DOHH2 (cell line): ENCODE measurements at regions not wholly inside any gene's neighbourhood (a gene's known extent, or its start where the extent isn't known, plus 50 kb on each side); places are given as distances from the start of the nearest gene placed in this dataset.
"Not testable (repeated sequence)": the region's sequence is repeated elsewhere in the genome, so short reads cannot be mapped to it uniquely, and the experiment has no call there.

Experiments
- H3F3A ChIP-seq: fragments of 200-600 bp; sonication (generic), shearing (Covaris generic); 2 replicates; pipeline ENCODE4 v1.6.0; 2016; ENCODE audit warnings: antibody characterized with exemption, mild to moderate bottlenecking; ENCODE audit not compliant: control insufficient read depth, insufficient read depth
- H3K27ac ChIP-seq: fragments of 200-600 bp; sonication (generic); 2 replicates; pipeline ENCODE4 v1.5.1; 2014; ENCODE audit warnings: low read depth, mild to moderate bottlenecking, low read length, moderate library complexity
- H3K27me3 ChIP-seq: fragments of 200-600 bp; sonication (generic); 2 replicates; pipeline ENCODE4 v1.6.1; 2014; ENCODE audit warnings: mild to moderate bottlenecking, low read length, mixed read lengths; ENCODE audit not compliant: control insufficient read depth
- H3K36me3 ChIP-seq: fragments of 200-600 bp; sonication (generic); 2 replicates; pipeline ENCODE4 v1.6.1; 2014; ENCODE audit warnings: mild to moderate bottlenecking, low read length, moderate library complexity, mixed read lengths; ENCODE audit not compliant: control insufficient read depth
- H3K4me1 ChIP-seq: fragments of 200-600 bp; sonication (generic); 2 replicates; pipeline ENCODE4 v1.6.1; 2014; ENCODE audit warnings: mild to moderate bottlenecking, low read length, mixed read lengths; ENCODE audit not compliant: control insufficient read depth
- H3K4me2 ChIP-seq: fragments of 200-600 bp; sonication (generic); 2 replicates; pipeline ENCODE4 v1.6.0; 2014; ENCODE audit warnings: mild to moderate bottlenecking, low read length, moderate library complexity
- H3K4me3 ChIP-seq: fragments of 200-600 bp; sonication (generic); 2 replicates; pipeline ENCODE4 v1.5.1; 2014; ENCODE audit warnings: mild to moderate bottlenecking, low read length, mixed read lengths
- H3K79me2 ChIP-seq: fragments of 200-600 bp; sonication (generic); 2 replicates; pipeline ENCODE4 v1.6.1; 2014; ENCODE audit warnings: mild to moderate bottlenecking, low read length, mixed read lengths; ENCODE audit not compliant: control insufficient read depth
- H3K9me2 ChIP-seq: fragments of 200-600 bp; sonication (generic); replicated peaks from 2 replicates; pipeline ENCODE4 v1.6.1; 2014; ENCODE audit warnings: mild to moderate bottlenecking, low read length, mixed read lengths; ENCODE audit not compliant: control insufficient read depth
- H3K9me3 ChIP-seq: fragments of 200-600 bp; sonication (generic); 2 replicates; pipeline ENCODE4 v1.6.1; 2014; ENCODE audit warnings: antibody characterized with exemption, low read length, mixed read lengths; ENCODE audit not compliant: control insufficient read depth, insufficient read depth
- H4K20me1 ChIP-seq: fragments of 200-600 bp; sonication (generic); 2 replicates; pipeline ENCODE4 v1.6.0; 2014; ENCODE audit warnings: low read depth, mild to moderate bottlenecking, antibody characterized with exemption, low read length, moderate library complexity; ENCODE audit not compliant: control insufficient read depth, insufficient read depth
- EZH2phosphoT487 ChIP-seq: fragments of 200-600 bp; sonication (generic); IDR thresholded peaks from 2 replicates; pipeline ENCODE4 v1.6.1; 2017; ENCODE audit warnings: borderline replicate concordance, mild to moderate bottlenecking, antibody characterized with exemption, low read length, moderate library complexity, mixed read lengths
- TF ChIP-seq, protein P1 (sequence below): fragments of 200-600 bp; sonication (generic); IDR thresholded peaks from one replicate; pipeline ENCODE4 v1.5.1; 2014; ENCODE audit warnings: antibody characterized with exemption, mild to moderate bottlenecking, low read depth, low read length; ENCODE audit not compliant: poor library complexity, severe bottlenecking

DNA sequence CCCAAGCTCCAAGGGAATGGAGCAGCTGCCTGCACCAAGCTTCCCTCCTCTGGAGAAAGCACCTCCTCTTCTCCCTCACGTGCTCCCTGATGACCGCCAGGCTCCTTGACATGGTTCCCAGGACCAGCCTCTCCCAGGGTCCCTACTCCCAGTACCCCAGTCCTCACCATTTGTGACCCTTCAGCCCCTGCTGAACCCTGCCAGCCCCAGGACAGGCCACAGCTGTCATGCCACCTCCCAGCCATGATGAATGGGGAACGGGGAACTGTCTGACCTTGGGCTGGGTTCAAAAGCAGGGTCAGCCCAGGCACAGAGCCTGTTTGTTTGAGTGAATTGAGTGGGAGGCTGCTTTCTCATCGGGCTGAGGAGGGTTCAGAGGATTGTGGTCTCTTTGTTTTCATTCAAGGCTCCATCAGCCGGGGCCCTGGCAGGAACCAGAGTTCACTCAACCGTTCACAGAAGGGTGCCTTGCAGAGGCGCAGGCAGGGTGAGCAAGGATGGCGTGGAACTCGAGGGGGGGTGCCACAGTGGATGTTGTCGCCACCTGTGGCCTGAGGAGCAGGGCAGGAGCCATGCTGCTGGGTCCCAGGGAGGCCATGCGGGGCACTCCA is 344.5 kb upstream of the SFSWAP start:
- H3K9me3 ChIP-seq, result no peaks in the 10 kb centered on the region
- H3K4me2 ChIP-seq, result no peak overlapping the region
- H3K79me2 ChIP-seq, result no peaks in the 10 kb centered on the region
- no peaks in the 10 kb centered on the region for H3K9me2 ChIP-seq
- no peaks in the 10 kb centered on the region for H3F3A ChIP-seq
- no peak overlapping the region for H3K27ac ChIP-seq
- no peaks in the 10 kb centered on the region for H3K4me1 ChIP-seq
- H3K4me3 ChIP-seq, result no peak overlapping the region
- no peak for TF ChIP-seq EZH2phosphoT487
- H3K27me3 ChIP-seq, result no peaks in the 10 kb centered on the region
- H3K36me3 ChIP-seq, result no peaks in the 10 kb centered on the region
- H4K20me1 ChIP-seq, result no peaks in the 10 kb centered on the region

DNA sequence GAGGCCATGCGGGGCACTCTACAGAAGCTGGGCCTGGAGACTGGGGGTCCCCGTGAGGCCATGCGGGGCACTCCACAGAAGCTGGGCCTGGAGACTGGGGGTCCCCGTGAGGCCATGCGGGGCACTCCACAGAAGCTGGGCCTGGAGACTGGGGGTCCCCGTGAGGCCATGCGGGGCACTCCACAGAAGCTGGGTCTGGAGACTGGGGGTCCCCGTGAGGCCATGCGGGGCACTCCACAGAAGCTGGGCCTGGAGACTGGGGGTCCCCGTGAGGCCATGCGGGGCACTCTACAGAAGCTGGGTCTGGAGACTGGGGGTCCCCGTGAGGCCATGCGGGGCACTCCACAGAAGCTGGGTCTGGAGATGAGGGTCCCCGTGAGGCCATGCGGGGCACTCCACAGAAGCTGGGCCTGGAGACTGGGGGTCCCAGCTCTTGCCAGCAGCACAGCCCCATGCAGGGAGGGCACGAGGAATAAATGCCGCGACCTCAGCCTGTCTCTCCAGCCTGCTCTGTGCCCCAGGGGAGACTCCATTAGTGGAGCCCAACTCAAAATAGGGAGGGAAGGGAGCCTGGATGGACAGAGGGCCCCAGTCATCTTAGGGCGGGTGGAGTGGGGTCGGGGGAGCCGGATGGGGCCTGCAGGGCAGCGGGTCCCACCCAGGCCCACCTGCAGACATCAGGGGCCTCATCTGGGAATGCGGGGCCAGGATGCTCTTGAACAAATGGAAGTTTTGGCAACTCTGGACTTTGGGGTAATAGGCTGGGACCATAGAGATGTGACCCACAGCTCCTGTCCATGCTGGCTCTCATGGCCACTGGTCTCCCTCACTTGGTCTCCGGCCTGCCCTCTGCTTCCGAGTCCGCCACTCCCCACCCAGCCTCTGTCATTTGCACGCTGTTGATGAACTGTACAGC is 343.6 kb upstream of the SFSWAP start:
- H3K27me3 ChIP-seq, H3K27ac ChIP-seq, H3K4me2 ChIP-seq, H3F3A ChIP-seq, H3K36me3 ChIP-seq, H3K4me3 ChIP-seq, H3K9me2 ChIP-seq, H3K9me3 ChIP-seq, H3K79me2 ChIP-seq, H4K20me1 ChIP-seq, H3K4me1 ChIP-seq: not testable (repeated sequence)

DNA sequence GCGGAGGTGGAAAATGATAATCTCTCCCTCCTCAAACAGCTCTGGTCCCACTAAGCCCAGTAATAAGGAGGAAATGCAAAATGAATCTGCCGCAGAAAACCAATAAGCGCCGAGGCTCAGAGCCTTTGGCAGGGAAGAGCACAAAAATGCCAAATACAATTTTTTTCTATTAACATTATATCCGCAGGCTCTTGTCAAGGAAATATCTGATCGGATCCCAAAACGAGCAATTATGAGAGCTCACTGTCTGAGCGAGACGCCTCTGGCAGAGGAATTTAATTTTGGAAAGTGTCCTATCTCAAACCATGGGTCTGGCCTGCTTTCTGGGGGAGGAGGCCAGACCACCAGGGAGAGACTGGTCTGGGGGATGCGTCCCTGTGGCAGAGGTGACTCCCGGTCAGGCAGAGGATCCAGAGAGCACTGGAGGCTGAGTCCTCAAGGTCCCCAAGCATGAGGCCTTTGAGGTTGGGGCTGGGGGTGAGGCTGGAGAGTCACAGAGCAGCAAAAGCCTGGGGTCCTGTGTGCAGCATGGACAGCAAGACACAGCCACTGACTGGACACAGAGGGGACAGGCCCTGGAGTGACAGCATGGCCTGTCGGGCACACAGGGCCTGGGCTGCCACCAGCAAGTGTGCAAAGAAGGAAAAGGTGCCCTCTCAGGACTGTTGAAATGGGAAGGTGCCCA is 342.8 kb upstream of the SFSWAP start:
- Histone ChIP-seq H3K4me2 (no peak overlapping the region), H3K79me2 (no peaks in the 10 kb centered on the region), H3K4me1 (no peaks in the 10 kb centered on the region), H3K36me3 (no peaks in the 10 kb centered on the region), H4K20me1 (no peaks in the 10 kb centered on the region), H3K4me3 (no peak overlapping the region), H3K9me3 (no peaks in the 10 kb centered on the region), H3K27ac (no peak overlapping the region), H3K9me2 (no peaks in the 10 kb centered on the region), H3F3A (no peaks in the 10 kb centered on the region), H3K27me3 (no peaks in the 10 kb centered on the region)
- TF ChIP-seq, protein P1, sequence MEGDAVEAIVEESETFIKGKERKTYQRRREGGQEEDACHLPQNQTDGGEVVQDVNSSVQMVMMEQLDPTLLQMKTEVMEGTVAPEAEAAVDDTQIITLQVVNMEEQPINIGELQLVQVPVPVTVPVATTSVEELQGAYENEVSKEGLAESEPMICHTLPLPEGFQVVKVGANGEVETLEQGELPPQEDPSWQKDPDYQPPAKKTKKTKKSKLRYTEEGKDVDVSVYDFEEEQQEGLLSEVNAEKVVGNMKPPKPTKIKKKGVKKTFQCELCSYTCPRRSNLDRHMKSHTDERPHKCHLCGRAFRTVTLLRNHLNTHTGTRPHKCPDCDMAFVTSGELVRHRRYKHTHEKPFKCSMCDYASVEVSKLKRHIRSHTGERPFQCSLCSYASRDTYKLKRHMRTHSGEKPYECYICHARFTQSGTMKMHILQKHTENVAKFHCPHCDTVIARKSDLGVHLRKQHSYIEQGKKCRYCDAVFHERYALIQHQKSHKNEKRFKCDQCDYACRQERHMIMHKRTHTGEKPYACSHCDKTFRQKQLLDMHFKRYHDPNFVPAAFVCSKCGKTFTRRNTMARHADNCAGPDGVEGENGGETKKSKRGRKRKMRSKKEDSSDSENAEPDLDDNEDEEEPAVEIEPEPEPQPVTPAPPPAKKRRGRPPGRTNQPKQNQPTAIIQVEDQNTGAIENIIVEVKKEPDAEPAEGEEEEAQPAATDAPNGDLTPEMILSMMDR, result no peak
- TF ChIP-seq EZH2phosphoT487, result no peak

DNA sequence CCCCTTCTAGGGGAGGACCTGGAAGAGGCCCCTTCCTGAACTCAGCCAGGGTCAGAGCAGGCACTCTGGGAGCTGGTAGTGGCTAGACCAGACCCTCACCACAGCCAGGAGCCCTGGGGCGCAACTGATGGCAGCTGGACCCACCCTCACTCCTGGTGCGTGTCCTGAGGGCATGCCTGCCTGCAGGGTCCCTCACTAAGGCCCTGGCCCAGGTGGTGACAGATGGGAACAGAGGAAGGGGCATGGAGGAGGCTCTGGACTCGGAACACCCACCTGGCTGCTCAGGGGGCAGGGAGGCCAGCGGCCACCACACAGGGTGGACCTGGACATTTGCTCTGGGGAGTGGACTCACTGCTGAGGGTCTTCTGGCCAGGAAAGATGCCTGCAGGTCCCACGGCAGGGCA is 342.2 kb upstream of the SFSWAP start:
- H3K27ac ChIP-seq, result no peak overlapping the region

More for the DNA sequence above, 342.2 kb upstream of the SFSWAP start:
- no peak overlapping the region for H3K4me3 ChIP-seq
- H3K36me3 ChIP-seq, result no peaks in the 10 kb centered on the region
- TF ChIP-seq, protein P1, result no peak
- TF ChIP-seq EZH2phosphoT487, result no peak
- no peaks in the 10 kb centered on the region for H3K4me1 ChIP-seq
- no peaks in the 10 kb centered on the region for H3K9me2 ChIP-seq
- H3K27me3 ChIP-seq, result no peaks in the 10 kb centered on the region
- no peak overlapping the region for H3K4me2 ChIP-seq
- no peaks in the 10 kb centered on the region for H4K20me1 ChIP-seq
- no peaks in the 10 kb centered on the region for H3K9me3 ChIP-seq
- no peaks in the 10 kb centered on the region for H3F3A ChIP-seq
- H3K79me2 ChIP-seq, result no peaks in the 10 kb centered on the region
